ENCODE measurements at regions not wholly inside any gene's neighbourhood (a gene's known extent, or its start where the extent isn't known, plus 50 kb on each side); places are given as distances from the start of the nearest gene placed in this dataset.

- Histone ChIP-seq H4K5ac (ENCODE audit: insufficient read length, low read depth, low read length) (no peak overlapping the region), H3K23me2 (ENCODE audit: insufficient read length, low read depth, low read length, poor library complexity, severe bottlenecking) (no peaks in the 10 kb centered on the region), H3K79me1 (ENCODE audit: insufficient read depth, low read depth, low read length, poor library complexity, severe bottlenecking) (no peaks in the 10 kb centered on the region), H3T11ph (ENCODE audit: low read length) (no peak overlapping the region), H3K56ac (ENCODE audit: insufficient read length, low read depth, low read length) (no peak overlapping the region), H2BK12ac (ENCODE audit: insufficient read length, low read depth, low read length) (no peak overlapping the region), H3K4me2 (ENCODE audit: insufficient read depth, insufficient read length, low read length) (no peak overlapping the region), H4K20me1 (ENCODE audit: control insufficient read depth, insufficient read depth, insufficient read length) (no peaks in the 10 kb centered on the region), H2BK15ac (ENCODE audit: low read depth, low read length) (no peak overlapping the region), H3K18ac (ENCODE audit: insufficient read length, low read depth, low read length) (no peak overlapping the region), H3K27ac (ENCODE audit: insufficient read length, low read depth, low read length) (no peak overlapping the region), H4K8ac (replicated peaks; ENCODE audit: insufficient read length, low read depth, low read length) (no peak overlapping the region), H2BK20ac (ENCODE audit: low read depth, low read length, poor library complexity, severe bottlenecking) (no peak overlapping the region), H2AFZ (ENCODE audit: low read length) (no peak overlapping the region), H3K79me2 (ENCODE audit: insufficient read depth, low read length) (no peaks in the 10 kb centered on the region), H3K4ac (ENCODE audit: low read depth, low read length) (no peak overlapping the region), H3K27me3 (ENCODE audit: insufficient read depth, low read length) (no peaks in the 10 kb centered on the region), H2BK5ac (ENCODE audit: insufficient read length, low read length) (no peak overlapping the region), H2BK120ac (ENCODE audit: low read depth, low read length, poor library complexity, severe bottlenecking) (no peak overlapping the region), H2AK5ac (ENCODE audit: insufficient read length, low read length) (no peak overlapping the region), H3K4me1 (ENCODE audit: insufficient read depth, low read length) (no peaks in the 10 kb centered on the region), H3K14ac (ENCODE audit: insufficient read depth, low read length) (no peak overlapping the region), H3K23ac (ENCODE audit: insufficient read length, low read depth, low read length) (no peak overlapping the region), H3K9me3 (ENCODE audit: control insufficient read depth, low read depth, low read length) (no peaks in the 10 kb centered on the region), H3K9ac (ENCODE audit: extremely low read depth, insufficient read length, low read length) (no peak overlapping the region), H4K91ac (ENCODE audit: insufficient read length, low read depth, low read length) (no peak overlapping the region)
- no CpG with 5 or more reads among the region's 1 CpG for WGBS (ENCODE audit: extremely low coverage, insufficient read length, low lambda C conversion rate)
- no peak overlapping the region for H3K4me3 Mint-ChIP-seq
- DNase-seq = no peak
- no peaks in the 10 kb centered on the region for H3K4me1 Mint-ChIP-seq
- no peak for TF ChIP-seq CTCF (conservative IDR thresholded peaks at IDR 0.05)
- no peaks in the 10 kb centered on the region for H3K9me3 Mint-ChIP-seq
- no peaks in the 10 kb centered on the region for H3K27me3 Mint-ChIP-seq (ENCODE audit: low read depth)
- H3K27ac Mint-ChIP-seq = no peak overlapping the region
- H3K36me3 Mint-ChIP-seq (ENCODE audit: insufficient read depth in 1 of 3, low read depth in 3 of 3) = no peaks in the 10 kb centered on the region
Observed at GRCh38 chr13:53411463-53411862, 382.9 kb downstream of the OLFM4 start.

Measured in H9 (cell line).